Neural progenitor cell (in vitro differentiated cells): ENCODE measurements at regions not wholly inside any gene's neighbourhood (a gene's known extent, or its start where the extent isn't known, plus 50 kb on each side); places are given as distances from the start of the nearest gene placed in this dataset.

ENCODE experiments used
- DNase-seq: peaks from one replicate; pipeline ENCODE4 v3.0.0-alpha.2; 2016; ENCODE audit warnings: low spot score
- H2AFZ ChIP-seq: fragments of 200-600 bp; sonication (generic); replicated peaks from 2 replicates; pipeline ENCODE4 v1.6.1; 2016; ENCODE audit warnings: antibody characterized with exemption
- H3F3A ChIP-seq: fragments of 200-600 bp; sonication (generic); 2 replicates; pipeline ENCODE4 v1.6.1; 2016; ENCODE audit warnings: antibody characterized with exemption, low read depth
- H3K27ac ChIP-seq: fragments of 200-600 bp; sonication (generic); 2 replicates; pipeline ENCODE4 v1.5.1; 2016; ENCODE audit warnings: mild to moderate bottlenecking
- H3K27me3 ChIP-seq: fragments of 200-600 bp; sonication (generic); 2 replicates; pipeline ENCODE4 v1.6.1; 2016; ENCODE audit warnings: mild to moderate bottlenecking, moderate library complexity
- H3K36me3 ChIP-seq: fragments of 200-600 bp; sonication (generic); 2 replicates; pipeline ENCODE4 v1.5.1; 2016
- H3K4me1 ChIP-seq: fragments of 200-600 bp; sonication (generic); 2 replicates; pipeline ENCODE4 v1.6.1; 2016; ENCODE audit warnings: mixed run types
- H3K4me2 ChIP-seq: fragments of 200-600 bp; sonication (generic); 2 replicates; pipeline ENCODE4 v1.6.1; 2016
- H3K4me3 ChIP-seq: fragments of 200-600 bp; sonication (generic); 2 replicates; pipeline ENCODE4 v1.5.1; 2016
- H3K79me2 ChIP-seq: fragments of 200-600 bp; sonication (generic); 2 replicates; pipeline ENCODE4 v1.6.1; 2016; ENCODE audit warnings: low read depth
- H3K9ac ChIP-seq: fragments of 200-600 bp; sonication (generic); 2 replicates; pipeline ENCODE4 v1.6.1; 2016
- H3K9me3 ChIP-seq: fragments of 200-600 bp; sonication (generic); 2 replicates; pipeline ENCODE4 v1.5.1; 2016; ENCODE audit warnings: low read depth
- H4K20me1 ChIP-seq: fragments of 200-600 bp; sonication (generic); 2 replicates; pipeline ENCODE4 v1.6.1; 2016; ENCODE audit warnings: low read depth
- H3K27ac Mint-ChIP-seq: 3 replicates; pipeline ENCODE4 v1.8.0; 2021; ENCODE audit warnings: mixed read lengths
- H3K27me3 Mint-ChIP-seq: 2 replicates; pipeline ENCODE4 v1.8.0; 2022; ENCODE audit warnings: low read depth, mild to moderate bottlenecking, inconsistent platforms, moderate library complexity, mixed read lengths; ENCODE audit not compliant: insufficient read depth
- H3K36me3 Mint-ChIP-seq: 3 replicates; pipeline ENCODE4 v1.8.0; 2021; ENCODE audit warnings: mixed read lengths
- H3K4me1 Mint-ChIP-seq: 3 replicates; pipeline ENCODE4 v1.8.0; 2021; ENCODE audit warnings: mixed read lengths
- H3K4me3 Mint-ChIP-seq: 3 replicates; pipeline ENCODE4 v1.8.0; 2021; ENCODE audit warnings: mild to moderate bottlenecking, moderate library complexity, mixed read lengths
- H3K9me3 Mint-ChIP-seq: 3 replicates; pipeline ENCODE4 v1.8.0; 2020; ENCODE audit warnings: mixed read lengths
- EZH2 ChIP-seq: fragments of 200-600 bp; sonication (generic); IDR thresholded peaks from 2 replicates; pipeline ENCODE4 v1.6.1; 2017; ENCODE audit warnings: antibody characterized with exemption, mild to moderate bottlenecking, moderate library complexity
- EZH2phosphoT487 ChIP-seq: fragments of 200-600 bp; sonication (generic); IDR thresholded peaks from 2 replicates; pipeline ENCODE4 v1.6.1; 2017; ENCODE audit warnings: antibody characterized with exemption
- TF ChIP-seq, protein P1 (sequence below): fragments of 200-600 bp; sonication (generic); IDR thresholded peaks from 2 replicates; pipeline ENCODE4 v1.5.1; 2017; ENCODE audit warnings: antibody characterized with exemption, mild to moderate bottlenecking

DNA sequence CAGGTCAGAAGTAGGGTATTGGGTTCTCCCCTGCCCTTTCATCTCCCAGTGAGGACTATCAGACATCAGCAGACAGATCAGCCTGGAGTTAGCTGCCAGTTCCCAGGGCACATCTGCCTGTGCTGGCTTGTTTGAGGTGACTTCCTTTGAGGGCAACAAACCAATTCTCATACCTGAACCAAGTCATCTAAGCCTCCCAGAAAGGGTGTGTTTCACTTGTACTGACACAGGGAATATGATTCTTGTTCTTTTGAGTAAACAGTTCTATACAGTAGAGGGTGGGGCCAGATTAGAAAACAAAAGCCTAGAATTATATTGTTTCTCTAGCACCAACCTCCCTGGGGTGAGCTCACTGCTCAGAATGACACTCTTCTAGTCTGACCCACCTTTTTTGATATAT, 591.9 kb downstream of the SLC4A3 start:
- peaks cover 34% of the 10 kb centered on the region for H3K4me1 ChIP-seq
- no peak overlapping the region for H3K9ac ChIP-seq
- no peak overlapping the region for H3K4me3 ChIP-seq
- Mint-ChIP-seq H3K27ac (no peak overlapping the region), H3K27me3 (peaks cover 2% of the 10 kb centered on the region), H3K9me3 (no peaks in the 10 kb centered on the region), H3K4me3 (no peak overlapping the region), H3K4me1 (peaks cover 34% of the 10 kb centered on the region), H3K36me3 (no peaks in the 10 kb centered on the region)
- no peak overlapping the region for H3K4me2 ChIP-seq
- H3K36me3 ChIP-seq = no peaks in the 10 kb centered on the region
- H2AFZ ChIP-seq = no peak overlapping the region
- peaks cover 8% of the 10 kb centered on the region for H3F3A ChIP-seq
- no peak for DNase-seq
- no peaks in the 10 kb centered on the region for H4K20me1 ChIP-seq
- H3K27ac ChIP-seq = no peak overlapping the region
- H3K27me3 ChIP-seq = peaks cover 4% of the 10 kb centered on the region
- TF ChIP-seq EZH2 (no peak), EZH2phosphoT487 (no peak)
- TF ChIP-seq, protein P1, sequence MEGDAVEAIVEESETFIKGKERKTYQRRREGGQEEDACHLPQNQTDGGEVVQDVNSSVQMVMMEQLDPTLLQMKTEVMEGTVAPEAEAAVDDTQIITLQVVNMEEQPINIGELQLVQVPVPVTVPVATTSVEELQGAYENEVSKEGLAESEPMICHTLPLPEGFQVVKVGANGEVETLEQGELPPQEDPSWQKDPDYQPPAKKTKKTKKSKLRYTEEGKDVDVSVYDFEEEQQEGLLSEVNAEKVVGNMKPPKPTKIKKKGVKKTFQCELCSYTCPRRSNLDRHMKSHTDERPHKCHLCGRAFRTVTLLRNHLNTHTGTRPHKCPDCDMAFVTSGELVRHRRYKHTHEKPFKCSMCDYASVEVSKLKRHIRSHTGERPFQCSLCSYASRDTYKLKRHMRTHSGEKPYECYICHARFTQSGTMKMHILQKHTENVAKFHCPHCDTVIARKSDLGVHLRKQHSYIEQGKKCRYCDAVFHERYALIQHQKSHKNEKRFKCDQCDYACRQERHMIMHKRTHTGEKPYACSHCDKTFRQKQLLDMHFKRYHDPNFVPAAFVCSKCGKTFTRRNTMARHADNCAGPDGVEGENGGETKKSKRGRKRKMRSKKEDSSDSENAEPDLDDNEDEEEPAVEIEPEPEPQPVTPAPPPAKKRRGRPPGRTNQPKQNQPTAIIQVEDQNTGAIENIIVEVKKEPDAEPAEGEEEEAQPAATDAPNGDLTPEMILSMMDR = no peak
- no peaks in the 10 kb centered on the region for H3K79me2 ChIP-seq
- H3K9me3 ChIP-seq = no peaks in the 10 kb centered on the region

DNA sequence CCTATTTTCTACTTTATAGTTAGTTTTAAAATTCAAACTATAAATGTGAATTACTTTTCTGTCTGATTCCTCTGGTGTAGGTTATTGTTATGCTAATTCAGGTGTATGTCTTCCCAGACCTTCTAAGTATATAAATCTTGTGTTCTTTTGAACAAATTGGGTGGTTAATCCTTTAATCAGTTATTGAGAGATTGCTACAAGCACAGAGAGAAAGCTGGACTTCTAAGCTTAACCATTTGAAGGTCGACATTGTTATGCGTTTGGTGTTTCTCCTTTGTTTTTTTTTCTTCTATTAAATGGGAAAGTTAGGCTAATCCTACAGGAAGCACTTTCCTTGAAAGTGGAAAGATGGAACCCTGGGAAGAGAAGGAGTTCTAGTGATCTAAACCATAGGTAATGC, 592.6 kb downstream of the SLC4A3 start:
- Mint-ChIP-seq H3K27me3 (peaks cover 2% of the 10 kb centered on the region), H3K4me1 (peaks cover 37% of the 10 kb centered on the region), H3K27ac (no peak overlapping the region), H3K36me3 (no peaks in the 10 kb centered on the region), H3K9me3 (no peaks in the 10 kb centered on the region), H3K4me3 (no peak overlapping the region)
- peak; percentile 33 for DNase-seq
- Histone ChIP-seq H2AFZ (no peak overlapping the region), H3K36me3 (no peaks in the 10 kb centered on the region), H3K27me3 (peaks cover 4% of the 10 kb centered on the region), H3K4me3 (no peak overlapping the region), H3K79me2 (no peaks in the 10 kb centered on the region), H3F3A (peaks cover 8% of the 10 kb centered on the region), H3K27ac (no peak overlapping the region), H3K9ac (no peak overlapping the region), H3K9me3 (no peaks in the 10 kb centered on the region), H3K4me1 (peaks cover 38% of the 10 kb centered on the region), H4K20me1 (no peaks in the 10 kb centered on the region), H3K4me2 (peak overlapping the region; percentile 49)
- TF ChIP-seq EZH2 (no peak), EZH2phosphoT487 (peak; percentile 59)
- TF ChIP-seq, protein P1 = no peak

DNA sequence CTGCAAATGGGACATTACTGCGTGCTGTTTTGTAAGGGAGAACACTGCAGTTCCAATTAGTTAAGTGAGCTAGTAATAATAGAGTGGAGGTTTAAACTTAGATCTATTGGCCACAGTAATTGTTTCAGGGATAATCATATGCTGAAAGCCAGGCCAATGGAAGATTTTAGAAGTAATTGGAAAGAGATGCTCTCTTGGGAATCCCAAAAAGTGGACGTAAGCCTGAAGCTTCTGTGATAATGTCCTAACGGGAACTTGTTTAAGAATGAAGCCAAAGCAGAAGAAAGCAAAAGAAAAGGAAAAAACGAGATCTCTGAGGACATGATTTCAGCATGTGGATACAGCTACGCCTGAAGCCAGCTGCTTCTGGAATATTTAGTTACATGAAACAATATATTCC, 594.6 kb downstream of the SLC4A3 start:
- Histone ChIP-seq H3K27ac (no peak overlapping the region), H2AFZ (no peak overlapping the region), H3F3A (peaks cover 8% of the 10 kb centered on the region), H3K79me2 (no peaks in the 10 kb centered on the region), H3K4me1 (peaks cover 38% of the 10 kb centered on the region), H3K9me3 (no peaks in the 10 kb centered on the region), H3K4me2 (no peak overlapping the region), H3K27me3 (peaks cover 4% of the 10 kb centered on the region), H3K36me3 (no peaks in the 10 kb centered on the region), H4K20me1 (no peaks in the 10 kb centered on the region), H3K9ac (no peak overlapping the region), H3K4me3 (no peak overlapping the region)
- DNase-seq = no peak
- no peaks in the 10 kb centered on the region for H3K9me3 Mint-ChIP-seq
- TF ChIP-seq EZH2 = no peak
- no peak for TF ChIP-seq EZH2phosphoT487
- TF ChIP-seq, protein P1 = no peak
- peaks cover 4% of the 10 kb centered on the region for H3K27me3 Mint-ChIP-seq
- peaks cover 20% of the 10 kb centered on the region for H3K4me1 Mint-ChIP-seq
- H3K27ac Mint-ChIP-seq = no peak overlapping the region
- no peaks in the 10 kb centered on the region for H3K36me3 Mint-ChIP-seq
- H3K4me3 Mint-ChIP-seq = no peak overlapping the region
